ENCODE measurements at regions not wholly inside any gene's neighbourhood (a gene's known extent, or its start where the extent isn't known, plus 50 kb on each side); places are given as distances from the start of the nearest gene placed in this dataset.

DNA sequence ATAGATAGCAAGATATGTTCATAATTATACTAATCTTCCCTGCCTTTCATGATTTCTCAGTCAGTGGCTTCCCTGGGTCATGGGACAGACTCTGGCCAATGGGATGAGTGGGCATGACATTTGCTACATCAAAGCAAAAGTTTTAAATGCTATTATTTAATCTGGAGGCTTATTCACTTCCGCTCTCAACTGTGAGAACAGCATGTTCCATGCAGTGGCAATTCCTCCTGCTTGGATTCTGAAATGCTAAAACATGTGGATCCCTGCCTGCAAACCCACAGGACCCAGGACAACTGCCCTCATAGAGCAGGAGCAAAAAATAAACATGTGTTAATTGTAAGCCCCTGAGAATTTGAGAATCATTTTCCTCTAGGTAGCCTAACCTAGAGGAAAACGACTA, 1412.4 kb upstream of the CELF2 start:
- Mint-ChIP-seq H3K4me1 (ENCODE audit: low read depth, unreplicated experiment) (no peaks in the 10 kb centered on the region), H3K36me3 (ENCODE audit: insufficient read depth, unreplicated experiment) (no peaks in the 10 kb centered on the region), H3K27me3 (ENCODE audit: insufficient read depth, unreplicated experiment) (no peaks in the 10 kb centered on the region), H3K27ac (ENCODE audit: unreplicated experiment) (no peak overlapping the region), H3K4me3 (ENCODE audit: unreplicated experiment) (no peak overlapping the region), H3K9me3 (ENCODE audit: unreplicated experiment) (no peaks in the 10 kb centered on the region)
- ChIA-PET POLR2A (no interaction called here), CTCF (no interaction called here)
- no peaks in the 10 kb centered on the region for H3K4me1 ChIP-seq
- H3K9me3 ChIP-seq: no peaks in the 10 kb centered on the region
- TF ChIP-seq, protein P1, sequence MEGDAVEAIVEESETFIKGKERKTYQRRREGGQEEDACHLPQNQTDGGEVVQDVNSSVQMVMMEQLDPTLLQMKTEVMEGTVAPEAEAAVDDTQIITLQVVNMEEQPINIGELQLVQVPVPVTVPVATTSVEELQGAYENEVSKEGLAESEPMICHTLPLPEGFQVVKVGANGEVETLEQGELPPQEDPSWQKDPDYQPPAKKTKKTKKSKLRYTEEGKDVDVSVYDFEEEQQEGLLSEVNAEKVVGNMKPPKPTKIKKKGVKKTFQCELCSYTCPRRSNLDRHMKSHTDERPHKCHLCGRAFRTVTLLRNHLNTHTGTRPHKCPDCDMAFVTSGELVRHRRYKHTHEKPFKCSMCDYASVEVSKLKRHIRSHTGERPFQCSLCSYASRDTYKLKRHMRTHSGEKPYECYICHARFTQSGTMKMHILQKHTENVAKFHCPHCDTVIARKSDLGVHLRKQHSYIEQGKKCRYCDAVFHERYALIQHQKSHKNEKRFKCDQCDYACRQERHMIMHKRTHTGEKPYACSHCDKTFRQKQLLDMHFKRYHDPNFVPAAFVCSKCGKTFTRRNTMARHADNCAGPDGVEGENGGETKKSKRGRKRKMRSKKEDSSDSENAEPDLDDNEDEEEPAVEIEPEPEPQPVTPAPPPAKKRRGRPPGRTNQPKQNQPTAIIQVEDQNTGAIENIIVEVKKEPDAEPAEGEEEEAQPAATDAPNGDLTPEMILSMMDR (IDR thresholded peaks at IDR 0.05; ENCODE audit: insufficient read depth in 1 of 2, low read depth in 1 of 2, low read length in 1 of 2, severe bottlenecking in 1 of 2, unreplicated experiment in 1 of 2): no peak
- no TSS peak for BruUV-seq (replicated peaks)
- no peaks in the 10 kb centered on the region for H3K36me3 ChIP-seq (ENCODE audit: control insufficient read depth, insufficient read depth, low read length)
- no peak overlapping the region for H3K4me3 ChIP-seq (ENCODE audit: low read depth, low read length)
- no peak for DNase-seq
- no peaks in the 10 kb centered on the region for H3K27me3 ChIP-seq (replicated peaks; ENCODE audit: control insufficient read depth, insufficient read depth, low read length)
- intact Hi-C loops (cut with micrococcal nuclease; ENCODE audit: unreplicated experiment): loop anchor here (10.0 kb wide), 1 partner anchor 1080 kb away; no protein-coding TSS in a partner anchor

DNA sequence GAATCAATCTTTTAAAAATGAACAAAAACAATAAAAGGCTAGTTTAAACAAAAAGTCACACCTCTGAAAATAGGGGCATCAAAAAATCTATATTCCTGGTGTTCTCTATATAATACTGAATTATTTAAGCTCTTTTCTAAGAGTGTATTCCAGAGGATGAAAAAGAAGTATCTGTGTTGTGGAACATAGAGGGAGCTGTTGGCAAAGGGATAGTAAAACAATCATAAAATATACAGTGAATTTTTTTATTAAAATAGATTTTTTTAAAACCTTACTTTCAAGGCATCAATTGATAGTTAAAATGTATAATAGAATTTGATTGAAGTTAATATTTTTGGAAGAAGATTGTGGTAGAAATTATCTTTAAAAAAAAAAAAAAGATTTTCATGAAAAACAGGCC, 1409.1 kb upstream of the CELF2 start:
- CTCF ChIA-PET: interaction anchor here (0.6 to 1.4 kb wide), 3 partner anchors 256 to 266 kb away, joined by 3 to 9 read pairs (median 4); no protein-coding TSS in a partner anchor
- no peak overlapping the region for H3K27ac Mint-ChIP-seq (ENCODE audit: unreplicated experiment)
- DNase-seq: no peak

DNA sequence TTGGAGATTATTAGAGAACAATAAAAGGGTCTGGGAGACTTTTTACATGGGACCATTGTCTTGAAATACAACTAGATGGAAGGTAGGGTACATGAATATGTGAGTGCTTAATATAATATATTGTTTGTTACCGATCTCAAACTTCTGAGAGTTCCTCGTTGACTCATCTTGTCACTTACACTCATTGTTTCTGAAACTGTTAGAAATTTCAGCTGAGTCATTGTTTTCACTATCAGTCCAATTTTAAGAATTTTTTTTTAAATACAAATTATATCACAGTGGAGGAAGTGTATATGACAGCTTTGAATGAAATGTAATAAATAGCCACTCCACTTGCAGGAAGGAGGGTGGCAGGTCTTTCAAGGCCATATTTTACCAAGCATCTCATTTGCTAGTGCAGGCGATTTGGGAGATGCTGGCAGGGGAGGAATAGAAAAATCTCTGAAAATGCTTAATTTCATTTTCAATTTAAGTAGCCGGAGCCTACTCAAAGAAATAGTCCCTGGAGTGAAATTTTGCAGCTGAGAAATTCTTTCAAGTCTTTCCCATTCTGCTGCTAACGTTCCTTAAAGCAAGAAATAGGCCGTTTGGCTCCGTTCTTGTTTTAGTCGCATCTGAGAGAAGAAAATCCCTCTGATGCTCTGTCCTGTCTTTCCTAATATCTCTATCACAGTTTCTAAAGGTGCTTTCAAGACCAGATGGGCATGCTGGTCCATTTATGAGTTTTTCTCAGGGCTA, 1404.2 kb upstream of the CELF2 start:
- no peaks in the 10 kb centered on the region for H3K4me1 ChIP-seq
- intact Hi-C loops (cut with micrococcal nuclease; ENCODE audit: unreplicated experiment): loop anchor here (2.0 kb wide), 1 partner anchor 129 kb away; no protein-coding TSS in a partner anchor
- no peaks in the 10 kb centered on the region for H3K9me3 ChIP-seq
- ChIA-PET POLR2A (no interaction called here), CTCF (no interaction called here)
- H3K36me3 ChIP-seq (ENCODE audit: control insufficient read depth, insufficient read depth, low read length): no peaks in the 10 kb centered on the region
- Mint-ChIP-seq H3K4me1 (ENCODE audit: low read depth, unreplicated experiment) (no peaks in the 10 kb centered on the region), H3K4me3 (ENCODE audit: unreplicated experiment) (no peak overlapping the region), H3K27me3 (ENCODE audit: insufficient read depth, unreplicated experiment) (no peaks in the 10 kb centered on the region), H3K9me3 (ENCODE audit: unreplicated experiment) (no peaks in the 10 kb centered on the region), H3K27ac (ENCODE audit: unreplicated experiment) (no peak overlapping the region), H3K36me3 (ENCODE audit: insufficient read depth, unreplicated experiment) (no peaks in the 10 kb centered on the region)
- TF ChIP-seq, protein P1 (IDR thresholded peaks at IDR 0.05; ENCODE audit: insufficient read depth in 1 of 2, low read depth in 1 of 2, low read length in 1 of 2, severe bottlenecking in 1 of 2, unreplicated experiment in 1 of 2): no peak
- no peaks in the 10 kb centered on the region for H3K27me3 ChIP-seq (replicated peaks; ENCODE audit: control insufficient read depth, insufficient read depth, low read length)
- no peak overlapping the region for H3K4me3 ChIP-seq (ENCODE audit: low read depth, low read length)
- DNase-seq: no peak
- no TSS peak for BruUV-seq (replicated peaks)

More for the DNA sequence above, 1409.1 kb upstream of the CELF2 start:
- Mint-ChIP-seq H3K36me3 (ENCODE audit: insufficient read depth, unreplicated experiment) (no peaks in the 10 kb centered on the region), H3K9me3 (ENCODE audit: unreplicated experiment) (no peaks in the 10 kb centered on the region), H3K4me3 (ENCODE audit: unreplicated experiment) (no peak overlapping the region), H3K27me3 (ENCODE audit: insufficient read depth, unreplicated experiment) (no peaks in the 10 kb centered on the region), H3K4me1 (ENCODE audit: low read depth, unreplicated experiment) (no peaks in the 10 kb centered on the region)
- Histone ChIP-seq H3K36me3 (ENCODE audit: control insufficient read depth, insufficient read depth, low read length) (no peaks in the 10 kb centered on the region), H3K27me3 (replicated peaks; ENCODE audit: control insufficient read depth, insufficient read depth, low read length) (no peaks in the 10 kb centered on the region), H3K9me3 (no peaks in the 10 kb centered on the region), H3K4me1 (no peaks in the 10 kb centered on the region), H3K4me3 (ENCODE audit: low read depth, low read length) (no peak overlapping the region)
- intact Hi-C loops (cut with micrococcal nuclease; ENCODE audit: unreplicated experiment): loop anchor here (1.0 to 10.0 kb wide), 4 partner anchors 256 to 1662 kb away; no protein-coding TSS in a partner anchor
- POLR2A ChIA-PET: no interaction called here
- TF ChIP-seq, protein P1 (IDR thresholded peaks at IDR 0.05; ENCODE audit: insufficient read depth in 1 of 2, low read depth in 1 of 2, low read length in 1 of 2, severe bottlenecking in 1 of 2, unreplicated experiment in 1 of 2): peak in 1 of 2 experiments; percentile 40
- BruUV-seq (replicated peaks): no TSS peak
